Right forelimb (tissue), 1 donor: ENCODE measurements at regions not wholly inside any gene's neighbourhood (a gene's known extent, or its start where the extent isn't known, plus 50 kb on each side); places are given as distances from the start of the nearest gene placed in this dataset.
A peak's percentile ranks its signal among the peaks of the same experiment; 100 is the strongest.

Experiments
- DNase-seq: peaks from one replicate; pipeline ENCODE4 v3.0.0-alpha.2; 2018

- DNase-seq, result no peak
Measured at GRCh38 chr9:16133556-16134227, 580.8 kb downstream of the CCDC171 start.

- DNase-seq, result no peak
Measured at GRCh38 chr9:16134351-16134750, 581.5 kb downstream of the CCDC171 start.

GRCh38 chr9:16135968-16136367 lies 583.1 kb downstream of the CCDC171 start:
- DNase-seq, result no peak

GRCh38 chr9:16136451-16136850 lies 583.6 kb downstream of the CCDC171 start:
- no peak for DNase-seq

- no peak for DNase-seq
Measured at GRCh38 chr9:16136961-16137360, 584.1 kb downstream of the CCDC171 start.

GRCh38 chr9:16138561-16139491 lies 586.0 kb downstream of the CCDC171 start:
- DNase-seq, result peak; percentile 84

GRCh38 chr9:16139774-16140173 lies 586.9 kb downstream of the CCDC171 start:
- DNase-seq, result no peak

GRCh38 chr9:16143310-16143709 lies 590.5 kb downstream of the CCDC171 start:
- no peak for DNase-seq

- no peak for DNase-seq
Measured at GRCh38 chr9:16143947-16144890, 591.4 kb downstream of the CCDC171 start.

GRCh38 chr9:16145196-16145950 lies 592.5 kb downstream of the CCDC171 start:
- DNase-seq, result no peak

- no peak for DNase-seq
Measured at GRCh38 chr9:16147726-16148125, 594.9 kb downstream of the CCDC171 start.

GRCh38 chr9:16150501-16150900 lies 597.7 kb downstream of the CCDC171 start:
- no peak for DNase-seq

- DNase-seq, result no peak
Measured at GRCh38 chr9:16150938-16151650, 598.3 kb downstream of the CCDC171 start.

GRCh38 chr9:16152276-16153101 lies 599.6 kb downstream of the CCDC171 start:
- DNase-seq, result no peak

GRCh38 chr9:16153221-16153620 lies 600.4 kb downstream of the CCDC171 start:
- no peak for DNase-seq

- DNase-seq, result no peak
Measured at GRCh38 chr9:16153741-16154140, 600.9 kb downstream of the CCDC171 start.

GRCh38 chr9:16154521-16155078 lies 601.8 kb downstream of the CCDC171 start:
- DNase-seq, result peak; percentile 74

GRCh38 chr9:16155878-16156277 lies 603.0 kb downstream of the CCDC171 start:
- no peak for DNase-seq

GRCh38 chr9:16157216-16157615 lies 604.4 kb downstream of the CCDC171 start:
- DNase-seq, result no peak

GRCh38 chr9:16157651-16158050 lies 604.8 kb downstream of the CCDC171 start:
- no peak for DNase-seq
